Mesodermal cell (in vitro differentiated cells): ENCODE measurements at regions not wholly inside any gene's neighbourhood (a gene's known extent, or its start where the extent isn't known, plus 50 kb on each side); places are given as distances from the start of the nearest gene placed in this dataset.
A peak's percentile ranks its signal among the peaks of the same experiment; 100 is the strongest.
"Not testable (repeated sequence)": the region's sequence is repeated elsewhere in the genome, so short reads cannot be mapped to it uniquely, and the experiment has no call there.

ENCODE experiments used
- H3K27ac ChIP-seq: 2 replicates; pipeline ENCODE4 v1.7.0; 2013; ENCODE audit warnings: mild to moderate bottlenecking, low read depth, low read length, moderate library complexity; ENCODE audit not compliant: severe bottlenecking
- H3K36me3 ChIP-seq: 2 replicates; pipeline ENCODE4 v1.7.1; 2013; ENCODE audit warnings: mild to moderate bottlenecking, low read length, moderate library complexity; ENCODE audit not compliant: control insufficient read depth, insufficient read depth
- H3K4me1 ChIP-seq: one replicate; pipeline ENCODE4 v1.7.1; 2013; ENCODE audit warnings: mild to moderate bottlenecking, low read length; ENCODE audit not compliant: insufficient read depth, control insufficient read depth, poor library complexity, severe bottlenecking
- H3K4me3 ChIP-seq: 2 replicates; pipeline ENCODE4 v1.7.0; 2013; ENCODE audit warnings: low read length, control low read depth, mild to moderate bottlenecking; ENCODE audit not compliant: insufficient read depth, poor library complexity, severe bottlenecking; ENCODE audit errors: extremely low read depth
- H3K9me3 ChIP-seq: 2 replicates; pipeline ENCODE4 v1.7.1; 2013; ENCODE audit warnings: mild to moderate bottlenecking, low read length, moderate library complexity; ENCODE audit not compliant: control insufficient read depth
- WGBS, 2 experiments: methylation state at CpG; one replicate each; pipeline ENCODE4 v1.1.5; 2013; ENCODE audit warnings: missing lambda C conversion rate in 2 of 2; ENCODE audit not compliant: insufficient coverage in 2 of 2; 5-methylcytosine and 5-hydroxymethylcytosine counted together

GRCh38 chr6:12533586-12533985 lies 183.0 kb upstream of the PHACTR1 start:
- 94 to 100% methylated on average over 2 to 3 of the region's 4 CpGs for WGBS, 2 experiments
- Histone ChIP-seq H3K4me1 (peaks cover 33% of the 10 kb centered on the region), H3K9me3 (no peaks in the 10 kb centered on the region), H3K36me3 (no peaks in the 10 kb centered on the region), H3K4me3 (no peak overlapping the region), H3K27ac (no peak overlapping the region)

GRCh38 chr6:12534069-12534853 lies 182.3 kb upstream of the PHACTR1 start:
- Histone ChIP-seq H3K4me3 (no peak overlapping the region), H3K27ac (no peak overlapping the region), H3K36me3 (no peaks in the 10 kb centered on the region), H3K4me1 (peaks cover 31% of the 10 kb centered on the region), H3K9me3 (no peaks in the 10 kb centered on the region)
- 100% methylated on average over 1 of the region's 4 CpGs; no CpG with 5 or more reads in 1 of the 2 experiments for WGBS, 2 experiments

- Histone ChIP-seq H3K36me3 (no peaks in the 10 kb centered on the region), H3K4me3 (no peak overlapping the region), H3K9me3 (no peaks in the 10 kb centered on the region), H3K27ac (no peak overlapping the region), H3K4me1 (peaks cover 19% of the 10 kb centered on the region)
- 89 to 100% methylated on average over 2 to 3 of the region's 3 CpGs for WGBS, 2 experiments
Measured at GRCh38 chr6:12535586-12536314, 180.8 kb upstream of the PHACTR1 start.

GRCh38 chr6:12536416-12536815 lies 180.2 kb upstream of the PHACTR1 start:
- H3K4me1 ChIP-seq = peaks cover 19% of the 10 kb centered on the region
- H3K27ac ChIP-seq = no peak overlapping the region
- no peak overlapping the region for H3K4me3 ChIP-seq
- no peaks in the 10 kb centered on the region for H3K9me3 ChIP-seq
- WGBS, 2 experiments = 94 to 98% methylated on average over 3 to 4 of the region's 5 CpGs
- no peaks in the 10 kb centered on the region for H3K36me3 ChIP-seq

GRCh38 chr6:12537389-12537788 lies 179.2 kb upstream of the PHACTR1 start:
- H3K4me3 ChIP-seq = no peak overlapping the region
- H3K4me1 ChIP-seq = peaks cover 19% of the 10 kb centered on the region
- WGBS, 2 experiments = 50 to 100% methylated on average over 1 of the region's 5 CpGs
- H3K27ac ChIP-seq = peak overlapping the region; percentile 72
- no peaks in the 10 kb centered on the region for H3K36me3 ChIP-seq
- H3K9me3 ChIP-seq = no peaks in the 10 kb centered on the region

GRCh38 chr6:12538881-12539357 lies 177.6 kb upstream of the PHACTR1 start:
- no peaks in the 10 kb centered on the region for H3K36me3 ChIP-seq
- 92 to 98% methylated on average over 7 of the region's 9 CpGs for WGBS, 2 experiments
- peaks cover 19% of the 10 kb centered on the region for H3K4me1 ChIP-seq
- no peak overlapping the region for H3K4me3 ChIP-seq
- H3K9me3 ChIP-seq = no peaks in the 10 kb centered on the region
- no peak overlapping the region for H3K27ac ChIP-seq

- not testable (repeated sequence) for H3K4me3 ChIP-seq, H3K9me3 ChIP-seq, H3K36me3 ChIP-seq, H3K27ac ChIP-seq
- 95% methylated on average over 2 of the region's 4 CpGs; no CpG with 5 or more reads in 1 of the 2 experiments for WGBS, 2 experiments
- H3K4me1 ChIP-seq = peaks cover 26% of the 10 kb centered on the region
Measured at GRCh38 chr6:12542319-12543115, 174.1 kb upstream of the PHACTR1 start.

- 93% methylated on average over 4 of the region's 5 CpGs for WGBS, 2 experiments
- H3K9me3 ChIP-seq = peaks cover 8% of the 10 kb centered on the region
- peaks cover 15% of the 10 kb centered on the region for H3K4me1 ChIP-seq
- no peak overlapping the region for H3K27ac ChIP-seq
- no peaks in the 10 kb centered on the region for H3K36me3 ChIP-seq
- no peak overlapping the region for H3K4me3 ChIP-seq
Measured at GRCh38 chr6:12543953-12544352, 172.6 kb upstream of the PHACTR1 start.

- H3K27ac ChIP-seq = no peak overlapping the region
- peaks cover 8% of the 10 kb centered on the region for H3K9me3 ChIP-seq
- no peaks in the 10 kb centered on the region for H3K36me3 ChIP-seq
- WGBS, 2 experiments = 86 to 100% methylated on average over 2 of the region's 3 CpGs
- H3K4me1 ChIP-seq = peaks cover 15% of the 10 kb centered on the region
- H3K4me3 ChIP-seq = no peak overlapping the region
Measured at GRCh38 chr6:12544821-12545565, 171.6 kb upstream of the PHACTR1 start.
